Testis (tissue), 2 donors: ENCODE measurements at regions not wholly inside any gene's neighbourhood (a gene's known extent, or its start where the extent isn't known, plus 50 kb on each side); places are given as distances from the start of the nearest gene placed in this dataset.

Source experiments
- CTCF ChIP-seq, 3 experiments: fragments of 450-650 bp in 2 of 3; fragments of 200-600 bp in 1 of 3; sonication (generic) in 1 of 3; IDR thresholded peaks; one replicate each; pipeline ENCODE4 v1.5.1; 2016 to 2019; ENCODE audit warnings: antibody characterized with exemption in 3 of 3, mild to moderate bottlenecking in 2 of 3, moderate library complexity in 1 of 3
- POLR2A ChIP-seq: fragments of 450-650 bp; IDR thresholded peaks from one replicate; pipeline ENCODE4 v1.6.1; 2017; ENCODE audit warnings: antibody characterized with exemption, mild to moderate bottlenecking, moderate library complexity

GRCh38 chr4:156228676-156229075 is 275.0 kb upstream of the CTSO start:
- no peak for TF ChIP-seq CTCF (IDR thresholded peaks at IDR 0.05)
- no peak for TF ChIP-seq POLR2A
